ENCODE measurements at regions not wholly inside any gene's neighbourhood (a gene's known extent, or its start where the extent isn't known, plus 50 kb on each side); places are given as distances from the start of the nearest gene placed in this dataset.

- Histone ChIP-seq H2BK12ac (ENCODE audit: insufficient read length, low read depth, low read length) (no peak overlapping the region), H2AK5ac (ENCODE audit: insufficient read length, low read length) (no peak overlapping the region), H2BK120ac (ENCODE audit: low read depth, low read length, poor library complexity, severe bottlenecking) (no peak overlapping the region), H3K14ac (ENCODE audit: insufficient read depth, low read length) (no peak overlapping the region), H4K5ac (ENCODE audit: insufficient read length, low read depth, low read length) (no peak overlapping the region), H2AFZ (ENCODE audit: low read length) (no peak overlapping the region), H3K18ac (ENCODE audit: insufficient read length, low read depth, low read length) (no peak overlapping the region), H2BK5ac (ENCODE audit: insufficient read length, low read length) (no peak overlapping the region), H3K23ac (ENCODE audit: insufficient read length, low read depth, low read length) (no peak overlapping the region), H4K91ac (ENCODE audit: insufficient read length, low read depth, low read length) (no peak overlapping the region), H3K4ac (ENCODE audit: low read depth, low read length) (no peak overlapping the region), H3K79me1 (ENCODE audit: insufficient read depth, low read depth, low read length, poor library complexity, severe bottlenecking) (no peaks in the 10 kb centered on the region), H3T11ph (ENCODE audit: low read length) (no peak overlapping the region), H3K9me3 (ENCODE audit: control insufficient read depth, low read depth, low read length) (no peaks in the 10 kb centered on the region), H4K8ac (replicated peaks; ENCODE audit: insufficient read length, low read depth, low read length) (no peak overlapping the region), H3K23me2 (ENCODE audit: insufficient read length, low read depth, low read length, poor library complexity, severe bottlenecking) (no peaks in the 10 kb centered on the region), H2BK20ac (ENCODE audit: low read depth, low read length, poor library complexity, severe bottlenecking) (no peak overlapping the region), H3K79me2 (ENCODE audit: insufficient read depth, low read length) (no peaks in the 10 kb centered on the region), H3K27me3 (ENCODE audit: insufficient read depth, low read length) (no peaks in the 10 kb centered on the region), H3K56ac (ENCODE audit: insufficient read length, low read depth, low read length) (no peak overlapping the region), H2BK15ac (ENCODE audit: low read depth, low read length) (no peak overlapping the region), H4K20me1 (ENCODE audit: control insufficient read depth, insufficient read depth, insufficient read length) (no peaks in the 10 kb centered on the region), H3K4me1 (ENCODE audit: insufficient read depth, low read length) (no peaks in the 10 kb centered on the region), H3K9ac (ENCODE audit: extremely low read depth, insufficient read length, low read length) (no peak overlapping the region), H3K27ac (ENCODE audit: insufficient read length, low read depth, low read length) (no peak overlapping the region), H3K4me2 (ENCODE audit: insufficient read depth, insufficient read length, low read length) (no peak overlapping the region)
- H3K4me1 Mint-ChIP-seq: no peaks in the 10 kb centered on the region
- no peak overlapping the region for H3K4me3 Mint-ChIP-seq
- H3K27me3 Mint-ChIP-seq (ENCODE audit: low read depth): peaks cover 1% of the 10 kb centered on the region; the same call in 1 of the 2 replicates
- DNase-seq: no peak
- H3K36me3 Mint-ChIP-seq (ENCODE audit: insufficient read depth in 1 of 3, low read depth in 3 of 3): peaks cover 0 to 8% (median 6%) of the 10 kb centered on the region in 3 experiments; a peak in 2 of 7 replicates
- H3K27ac Mint-ChIP-seq: no peak overlapping the region
- peaks cover 5 to 7% of the 10 kb centered on the region in 2 experiments for H3K9me3 Mint-ChIP-seq
- no peak for TF ChIP-seq CTCF (conservative IDR thresholded peaks at IDR 0.05)
- no CpG with 5 or more reads among the region's 2 CpGs for WGBS (ENCODE audit: extremely low coverage, insufficient read length, low lambda C conversion rate)
Observed at GRCh38 chr13:47803131-47803530, 197.9 kb downstream of the SUCLA2 start.

All from H9 (cell line).